ENCODE measurements at regions not wholly inside any gene's neighbourhood (a gene's known extent, or its start where the extent isn't known, plus 50 kb on each side); places are given as distances from the start of the nearest gene placed in this dataset.

DNA sequence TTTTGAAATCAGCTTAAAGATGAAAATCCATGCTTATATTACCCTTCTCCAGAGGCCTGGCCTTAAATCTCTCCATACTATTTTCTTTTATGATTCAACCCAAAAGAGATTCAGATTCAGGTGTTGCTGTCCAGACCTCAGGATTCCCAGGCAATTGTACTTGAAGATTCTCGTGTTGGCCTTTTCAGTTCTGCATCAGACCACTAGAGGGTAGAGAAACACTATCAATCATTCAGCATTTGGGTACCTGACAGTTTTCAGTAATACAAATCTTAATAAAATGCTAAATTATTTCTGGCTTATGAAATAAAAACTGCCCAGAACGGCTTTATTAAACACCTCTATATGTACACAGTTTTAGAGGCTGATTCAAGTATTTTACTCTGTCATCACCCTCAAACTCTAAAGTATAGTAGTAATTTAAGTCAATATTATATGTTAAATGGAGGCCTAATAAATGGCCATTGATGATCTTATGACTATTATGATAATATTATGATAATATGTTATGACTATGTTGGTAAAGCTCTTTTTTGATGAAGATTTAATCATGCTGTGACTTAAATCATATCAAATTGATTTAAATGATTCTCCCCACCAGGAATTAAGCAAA lies 301.1 kb downstream of the DUSP6 start:
- Histone ChIP-seq H3K79me2 (ENCODE audit: insufficient read depth, low read length) (no peaks in the 10 kb centered on the region), H2AFZ (ENCODE audit: insufficient read depth, low read depth, low read length, poor library complexity, severe bottlenecking) (no peak overlapping the region), H3K27ac (ENCODE audit: low read depth in 1 of 2, low read length in 2 of 2) (no peak overlapping the region), H3K4me2 (replicated peaks; ENCODE audit: extremely low read depth, low read length, poor library complexity, severe bottlenecking) (no peak overlapping the region), H3K36me3 (replicated peaks in 1 of 2; ENCODE audit: control insufficient read depth in 1 of 2, insufficient read depth in 2 of 2, low read length in 2 of 2) (no peaks in the 10 kb centered on the region), H3K4me3 (replicated peaks in 1 of 3; ENCODE audit: low read depth in 2 of 3, low read length in 3 of 3) (no peak overlapping the region), H3K9me3 (replicated peaks in 1 of 2; ENCODE audit: control insufficient read depth in 1 of 2, insufficient read depth in 1 of 2, low read length in 2 of 2) (peaks cover 3 to 8% of the 10 kb centered on the region in 2 donors), H3K4me1 (ENCODE audit: control insufficient read depth in 1 of 2, insufficient read depth in 2 of 2, low read length in 2 of 2) (peaks cover 12% of the 10 kb centered on the region in 2 donors), H4K20me1 (ENCODE audit: insufficient read depth, low read length) (no peaks in the 10 kb centered on the region), H3K27me3 (ENCODE audit: control insufficient read depth in 2 of 2, insufficient read depth in 2 of 2, low read length in 2 of 2) (no peaks in the 10 kb centered on the region), H3K9ac (ENCODE audit: insufficient read depth, low read length, poor library complexity, severe bottlenecking) (no peak overlapping the region)
- intact Hi-C loops (cut with micrococcal nuclease): loop anchor here (5.0 to 10.0 kb wide), 3 partner anchors 214 to 411 kb away; partner anchors contain the start of gene DUSP6 (in 1 of the 2)
- peaks cover 4 to 6% of the 10 kb centered on the region in 2 donors for H3K36me3 Mint-ChIP-seq
- TF ChIP-seq, protein P1, sequence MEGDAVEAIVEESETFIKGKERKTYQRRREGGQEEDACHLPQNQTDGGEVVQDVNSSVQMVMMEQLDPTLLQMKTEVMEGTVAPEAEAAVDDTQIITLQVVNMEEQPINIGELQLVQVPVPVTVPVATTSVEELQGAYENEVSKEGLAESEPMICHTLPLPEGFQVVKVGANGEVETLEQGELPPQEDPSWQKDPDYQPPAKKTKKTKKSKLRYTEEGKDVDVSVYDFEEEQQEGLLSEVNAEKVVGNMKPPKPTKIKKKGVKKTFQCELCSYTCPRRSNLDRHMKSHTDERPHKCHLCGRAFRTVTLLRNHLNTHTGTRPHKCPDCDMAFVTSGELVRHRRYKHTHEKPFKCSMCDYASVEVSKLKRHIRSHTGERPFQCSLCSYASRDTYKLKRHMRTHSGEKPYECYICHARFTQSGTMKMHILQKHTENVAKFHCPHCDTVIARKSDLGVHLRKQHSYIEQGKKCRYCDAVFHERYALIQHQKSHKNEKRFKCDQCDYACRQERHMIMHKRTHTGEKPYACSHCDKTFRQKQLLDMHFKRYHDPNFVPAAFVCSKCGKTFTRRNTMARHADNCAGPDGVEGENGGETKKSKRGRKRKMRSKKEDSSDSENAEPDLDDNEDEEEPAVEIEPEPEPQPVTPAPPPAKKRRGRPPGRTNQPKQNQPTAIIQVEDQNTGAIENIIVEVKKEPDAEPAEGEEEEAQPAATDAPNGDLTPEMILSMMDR (IDR thresholded peaks at IDR 0.05): peak; percentile 95
- H3K4me3 Mint-ChIP-seq: no peak overlapping the region
- H3K27ac Mint-ChIP-seq: peak overlapping the region in 3 of 7 donors; percentile 37 to 45 (median 44)
- H3K4me1 Mint-ChIP-seq: peaks cover 21% of the 10 kb centered on the region
- H3K27me3 Mint-ChIP-seq (ENCODE audit: low read depth in 3 of 3): peaks cover 0 to 6% (median 2%) of the 10 kb centered on the region in 3 donors
- DNase-seq: peak; percentile 55 to 70 (median 64)
- WGBS (ENCODE audit: insufficient coverage): no CpG with 5 or more reads among the region's 2 CpGs
- peaks cover 0 to 10% (median 9%) of the 10 kb centered on the region in 7 donors for H3K9me3 Mint-ChIP-seq

DNA sequence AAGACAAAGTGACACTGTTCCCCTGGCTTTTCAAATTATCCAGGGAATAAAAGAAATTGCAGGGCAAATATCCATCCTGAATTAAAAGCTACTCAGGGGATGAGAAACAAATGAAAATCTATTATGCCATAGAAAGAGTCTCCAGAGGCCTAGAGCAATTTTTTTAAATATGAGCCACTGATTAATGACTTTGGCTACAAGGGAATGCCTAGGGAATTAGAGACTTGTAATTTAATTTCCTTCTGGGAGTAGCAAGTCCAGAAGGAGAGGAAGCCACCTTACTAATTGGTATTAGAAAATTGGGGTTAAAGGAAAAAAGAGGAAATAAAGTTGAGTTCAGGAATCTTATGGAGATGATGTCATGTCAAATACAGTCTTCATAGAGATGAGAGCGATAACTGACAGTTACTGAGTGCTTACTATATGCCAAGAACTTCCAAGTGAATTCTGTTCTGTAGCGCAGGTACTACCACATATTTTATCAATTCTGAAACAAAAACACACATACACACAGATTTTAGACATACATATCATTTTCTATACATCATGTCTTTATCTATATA lies 304.4 kb downstream of the DUSP6 start:
- no peak overlapping the region for H3K27ac ChIP-seq (ENCODE audit: low read depth in 1 of 2, low read length in 2 of 2)
- TF ChIP-seq, protein P1 (IDR thresholded peaks at IDR 0.05): no peak
- H3K4me3 Mint-ChIP-seq: no peak overlapping the region
- peaks cover 0 to 6% (median 2%) of the 10 kb centered on the region in 3 donors for H3K27me3 Mint-ChIP-seq (ENCODE audit: low read depth in 3 of 3)
- H3K4me2 ChIP-seq (replicated peaks; ENCODE audit: extremely low read depth, low read length, poor library complexity, severe bottlenecking): no peak overlapping the region
- H3K79me2 ChIP-seq (ENCODE audit: insufficient read depth, low read length): no peaks in the 10 kb centered on the region
- H3K4me1 Mint-ChIP-seq: peaks cover 13% of the 10 kb centered on the region
- no peaks in the 10 kb centered on the region for H3K27me3 ChIP-seq (ENCODE audit: control insufficient read depth in 2 of 2, insufficient read depth in 2 of 2, low read length in 2 of 2)
- peaks cover 2 to 3% of the 10 kb centered on the region in 2 donors for H3K36me3 Mint-ChIP-seq
- H3K27ac Mint-ChIP-seq: no peak overlapping the region
- peaks cover 0 to 7% (median 5%) of the 10 kb centered on the region in 7 donors for H3K9me3 Mint-ChIP-seq
- peaks cover 2 to 6% of the 10 kb centered on the region in 2 donors for H3K9me3 ChIP-seq (replicated peaks in 1 of 2; ENCODE audit: control insufficient read depth in 1 of 2, insufficient read depth in 1 of 2, low read length in 2 of 2)
- WGBS (ENCODE audit: insufficient coverage): no CpG with 5 or more reads among the region's 2 CpGs
- peaks cover 12% of the 10 kb centered on the region in 2 donors for H3K4me1 ChIP-seq (ENCODE audit: control insufficient read depth in 1 of 2, insufficient read depth in 2 of 2, low read length in 2 of 2)
- H2AFZ ChIP-seq (ENCODE audit: insufficient read depth, low read depth, low read length, poor library complexity, severe bottlenecking): no peak overlapping the region
- intact Hi-C loops (cut with micrococcal nuclease): loop anchor here in 1 of 2 donors (5.0 kb wide), 1 partner anchor 304 kb away; the partner anchor contains the start of gene DUSP6
- no peaks in the 10 kb centered on the region for H4K20me1 ChIP-seq (ENCODE audit: insufficient read depth, low read length)
- H3K36me3 ChIP-seq (replicated peaks in 1 of 2; ENCODE audit: control insufficient read depth in 1 of 2, insufficient read depth in 2 of 2, low read length in 2 of 2): no peaks in the 10 kb centered on the region
- no peak overlapping the region for H3K4me3 ChIP-seq (replicated peaks in 1 of 3; ENCODE audit: low read depth in 2 of 3, low read length in 3 of 3)
- DNase-seq: no peak
- no peak overlapping the region for H3K9ac ChIP-seq (ENCODE audit: insufficient read depth, low read length, poor library complexity, severe bottlenecking)

All from CD14-positive monocyte (primary cell).